H1 (cell line): ENCODE measurements at regions not wholly inside any gene's neighbourhood (a gene's known extent, or its start where the extent isn't known, plus 50 kb on each side); places are given as distances from the start of the nearest gene placed in this dataset.

Source experiments
- CTCF ChIP-seq, 3 experiments: IDR thresholded peaks; 1 replicate in 2 of 3; 2 replicates in 1 of 3; pipeline versions ENCODE4 v1.5.1 to v1.6.1; 2011; ENCODE audit warnings: low read length in 3 of 3, mild to moderate bottlenecking in 3 of 3, inconsistent platforms in 2 of 3, low read depth in 1 of 3, moderate library complexity in 1 of 3; ENCODE audit not compliant: insufficient read depth in 1 of 3; ENCODE audit errors: control extremely low read depth in 1 of 3
- EZH2 ChIP-seq: fragments of 200-600 bp; sonication (generic); IDR thresholded peaks from 2 replicates; pipeline ENCODE4 v1.7.1; 2012; ENCODE audit warnings: low read depth, mild to moderate bottlenecking, moderate library complexity, low read length, inconsistent platforms; ENCODE audit not compliant: severe bottlenecking
- JUN ChIP-seq: IDR thresholded peaks from 2 replicates; pipeline ENCODE4 v1.6.1; 2011; ENCODE audit warnings: low read depth, mild to moderate bottlenecking, improper control_type of control experiment, low read length
- MAX ChIP-seq: IDR thresholded peaks from 2 replicates; pipeline ENCODE4 v1.6.1; 2012; ENCODE audit warnings: inconsistent platforms
- POLR2A ChIP-seq, 2 experiments: IDR thresholded peaks; 1 replicate in 1 of 2; 2 replicates in 1 of 2; pipeline ENCODE4 v1.6.1; 2011; ENCODE audit warnings: low read depth in 2 of 2, low read length in 2 of 2, mild to moderate bottlenecking in 2 of 2; ENCODE audit errors: control extremely low read depth in 1 of 2
- RNF2 ChIP-seq: fragments of 200-900, 300-1000 bp; sonication (generic); IDR thresholded peaks from 2 replicates; pipeline ENCODE4 v1.7.1; 2016; ENCODE audit warnings: borderline replicate concordance, low read depth, mild to moderate bottlenecking, antibody characterized with exemption, low read length; ENCODE audit not compliant: poor library complexity, severe bottlenecking; ENCODE audit errors: missing control alignments
- YY1 ChIP-seq: IDR thresholded peaks from 2 replicates; pipeline ENCODE4 v1.6.1; 2011; ENCODE audit warnings: low read depth, mild to moderate bottlenecking, low read length

- TF ChIP-seq MAX (no peak), RNF2 (no peak), EZH2 (no peak), YY1 (no peak), POLR2A (IDR thresholded peaks at IDR 0.05; ENCODE audit: control extremely low read depth in 1 of 2, low read depth in 2 of 2, low read length in 2 of 2) (no peak), JUN (no peak), CTCF (IDR thresholded peaks at IDR 0.05; ENCODE audit: control extremely low read depth in 1 of 3, insufficient read depth in 1 of 3, low read depth in 1 of 3, low read length in 3 of 3) (no peak)
Measured at GRCh38 chr4:123503698-123504363, 107.2 kb downstream of the SPRY1 start.
